GM19043 (cell line): ENCODE measurements at regions not wholly inside any gene's neighbourhood (a gene's known extent, or its start where the extent isn't known, plus 50 kb on each side); places are given as distances from the start of the nearest gene placed in this dataset.

Experiments
- ATAC-seq: cut with Tn5 transposase; IDR thresholded peaks from one replicate; pipeline ENCODE4 v1.9.1; 2021; ENCODE audit warnings: low read depth; ENCODE audit not compliant: unreplicated experiment

- no peak for ATAC-seq
These were observed 97.9 kb downstream of the ZNF280B start for GRCh38 chr22:22410677-22411076.

DNA sequence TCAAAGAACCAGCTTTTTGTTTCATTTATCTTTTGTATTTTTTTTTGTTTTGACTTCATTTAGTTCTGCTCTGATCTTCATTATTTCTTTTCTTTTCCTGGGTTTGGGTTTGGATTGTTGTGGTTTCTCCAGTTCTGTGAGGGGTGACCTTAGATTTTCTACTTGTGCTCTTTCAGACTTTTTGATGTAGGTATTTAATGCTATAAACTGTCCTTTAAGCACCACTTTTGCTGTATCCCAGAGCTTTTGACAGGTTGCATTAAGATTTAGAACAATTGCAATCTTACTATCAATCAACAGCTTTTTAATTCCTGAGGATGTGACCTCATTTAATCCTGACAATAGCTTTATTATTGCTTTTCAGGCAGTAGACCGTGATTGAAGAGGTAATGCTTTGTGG lies 94.3 kb downstream of the ZNF280B start:
- no peak for ATAC-seq

DNA sequence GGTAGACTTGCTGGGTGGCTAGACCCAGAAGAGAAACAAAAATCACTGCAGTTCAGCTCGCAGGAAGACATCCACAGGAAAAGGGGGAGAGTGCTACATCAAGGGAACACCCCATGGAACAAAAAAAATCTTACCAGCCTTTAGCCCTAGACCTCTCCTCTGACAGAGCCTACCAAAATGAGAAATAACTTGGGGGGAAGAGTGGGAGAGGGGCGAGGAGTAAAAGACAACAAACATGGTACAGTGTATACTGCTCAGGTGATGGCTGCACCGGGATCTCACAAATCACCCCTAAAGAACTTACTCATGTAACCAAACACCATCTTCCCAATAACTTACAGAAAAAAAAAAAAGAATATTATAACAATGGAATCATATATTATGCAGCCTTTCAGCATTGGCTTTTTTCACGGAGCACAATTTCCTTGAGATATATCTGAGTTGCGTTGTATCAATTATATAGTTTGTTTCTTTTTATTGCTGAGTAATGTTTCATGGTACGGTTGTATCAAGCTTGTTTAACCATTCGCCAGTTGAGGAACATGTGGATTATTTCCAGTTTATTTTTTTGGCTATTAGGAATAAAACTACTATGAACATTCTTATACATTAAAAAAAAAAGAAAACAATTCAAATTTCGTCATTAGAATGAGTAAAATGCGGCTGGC lies 90.9 kb downstream of the ZNF280B start:
- ATAC-seq = no peak

GRCh38 chr22:22418163-22418549 lies 90.4 kb downstream of the ZNF280B start:
- no peak for ATAC-seq

GRCh38 chr22:22418957-22419356 lies 89.6 kb downstream of the ZNF280B start:
- no peak for ATAC-seq

DNA sequence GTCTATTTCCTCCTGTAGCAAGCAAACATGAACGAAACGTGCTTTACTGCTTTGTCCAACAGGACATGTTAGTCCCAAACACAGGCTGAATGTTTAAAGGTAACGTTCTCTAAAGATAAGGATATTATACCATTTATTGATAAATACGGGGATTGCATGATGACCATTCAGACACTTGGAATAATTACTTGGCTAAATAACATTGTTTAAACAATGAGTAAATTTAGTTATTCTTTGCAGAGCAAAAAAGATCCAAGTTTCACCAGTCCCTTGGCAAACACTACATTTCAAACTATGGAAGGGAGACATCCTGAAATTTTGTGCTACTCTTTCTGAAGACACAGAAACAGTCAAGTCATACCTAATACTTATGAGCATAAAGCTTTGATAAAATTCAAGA lies 88.0 kb downstream of the ZNF280B start:
- no peak for ATAC-seq

DNA sequence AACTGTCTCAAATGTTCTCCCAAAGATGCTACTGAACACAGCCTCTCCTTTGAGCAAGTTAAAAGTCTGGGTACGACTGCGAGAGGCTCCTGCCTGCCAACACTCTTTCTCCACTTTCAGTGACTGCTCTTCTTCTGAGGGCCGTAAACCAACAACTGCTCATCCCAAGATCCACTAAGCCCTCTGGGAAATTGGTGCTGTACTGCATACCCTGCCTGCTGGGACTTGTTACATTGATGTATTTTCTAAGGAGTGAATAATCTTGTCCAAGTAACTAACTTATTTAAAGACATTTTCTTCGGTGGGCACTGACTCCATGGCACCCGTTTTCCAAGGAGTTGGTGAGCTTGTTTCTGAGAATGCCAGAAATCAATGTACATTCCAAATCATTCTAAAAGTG lies 87.2 kb downstream of the ZNF280B start:
- ATAC-seq = no peak

DNA sequence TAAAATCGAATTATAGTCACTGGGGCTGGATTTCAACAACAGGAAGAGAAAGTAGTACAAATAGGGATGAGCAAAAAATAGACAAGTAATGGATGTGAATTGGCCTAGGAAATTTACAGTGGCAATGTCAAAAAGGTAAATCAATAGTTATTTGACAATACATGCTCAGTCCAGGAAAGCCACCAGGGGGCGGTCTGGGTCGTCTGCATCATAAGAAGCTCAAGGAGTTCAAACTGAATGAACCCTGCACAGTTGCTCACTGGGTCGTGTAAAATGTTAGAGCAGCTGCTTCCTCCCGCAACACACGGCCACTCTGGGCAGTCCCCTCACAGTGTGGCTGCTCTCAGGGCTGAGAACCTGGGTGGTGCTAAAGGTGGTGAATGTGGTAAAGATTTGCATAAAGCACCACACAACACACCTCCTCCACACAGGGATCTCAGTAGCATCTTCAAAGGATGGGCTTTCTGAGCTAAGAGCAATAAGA lies 85.9 kb downstream of the ZNF280B start:
- ATAC-seq = peak; percentile 98

DNA sequence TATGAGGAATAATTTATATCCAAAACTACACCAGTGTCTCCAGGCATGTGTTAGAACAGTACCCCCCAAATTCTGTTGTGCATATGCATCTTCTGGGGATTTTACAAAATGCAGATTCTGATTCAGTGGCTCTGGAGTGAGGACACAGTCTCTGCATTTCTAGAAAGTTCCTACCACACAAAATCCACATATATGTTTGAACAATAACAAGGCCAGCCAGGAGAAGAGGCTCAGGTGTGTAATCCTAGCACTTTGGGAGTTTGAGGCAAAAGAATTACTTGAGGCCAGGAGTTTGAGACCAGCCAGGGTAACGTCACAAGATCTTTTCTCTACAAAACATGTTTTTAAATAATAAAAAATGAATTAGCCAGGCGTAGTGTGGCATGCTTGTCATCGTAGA lies 84.9 kb downstream of the ZNF280B start:
- ATAC-seq = no peak

DNA sequence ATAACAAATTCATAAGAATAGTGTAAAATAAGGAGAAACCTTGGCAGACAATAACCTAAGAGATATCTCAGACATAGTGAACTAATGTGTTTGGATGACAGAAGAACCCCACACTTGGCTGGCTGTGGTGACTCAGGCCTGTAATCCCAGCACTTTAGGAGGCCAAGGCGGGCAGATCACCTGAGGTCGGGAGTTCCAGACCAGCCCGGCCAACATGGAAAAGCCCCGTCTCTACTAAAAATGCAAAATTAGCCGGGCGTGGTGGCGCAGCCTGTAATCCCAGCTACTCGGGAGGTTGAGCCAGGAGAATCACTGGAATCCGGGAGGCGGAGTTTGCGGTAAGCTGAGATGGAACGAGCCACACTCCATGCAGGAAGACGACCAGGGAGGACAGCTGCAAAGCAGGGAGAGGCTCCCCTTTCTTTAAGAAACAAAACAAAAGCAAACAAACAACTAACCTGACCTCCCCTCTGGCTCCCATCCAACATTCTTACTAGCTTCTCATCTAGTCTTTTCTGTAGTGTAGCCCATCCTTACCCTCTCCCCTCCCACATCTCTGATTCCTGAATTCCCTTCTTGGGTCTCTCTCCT lies 84.2 kb downstream of the ZNF280B start:
- ATAC-seq = no peak

DNA sequence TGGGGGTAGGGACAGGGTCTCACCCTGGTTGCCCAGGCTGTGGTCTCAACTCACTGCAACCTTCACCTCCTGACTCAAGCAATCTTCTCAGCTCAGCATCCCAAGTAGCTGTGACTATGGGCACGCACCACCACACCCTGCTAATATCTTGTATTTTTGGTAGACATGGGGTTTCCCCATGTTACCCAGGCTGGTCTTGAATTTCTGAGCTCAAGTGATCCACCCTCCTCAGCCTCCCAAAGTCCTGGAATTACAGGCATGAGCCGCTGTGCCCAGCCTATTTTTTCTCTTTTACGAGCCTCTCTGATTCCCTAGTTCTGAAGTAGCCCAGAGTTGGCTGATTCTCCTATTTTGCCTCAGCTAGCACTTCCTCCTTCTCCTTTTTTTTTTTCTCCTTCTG lies 83.6 kb downstream of the ZNF280B start:
- ATAC-seq = no peak

- no peak for ATAC-seq
These were observed 83.2 kb downstream of the ZNF280B start for GRCh38 chr22:22425356-22425755.

- no peak for ATAC-seq
These were observed 82.5 kb downstream of the ZNF280B start for GRCh38 chr22:22425783-22426624.

DNA sequence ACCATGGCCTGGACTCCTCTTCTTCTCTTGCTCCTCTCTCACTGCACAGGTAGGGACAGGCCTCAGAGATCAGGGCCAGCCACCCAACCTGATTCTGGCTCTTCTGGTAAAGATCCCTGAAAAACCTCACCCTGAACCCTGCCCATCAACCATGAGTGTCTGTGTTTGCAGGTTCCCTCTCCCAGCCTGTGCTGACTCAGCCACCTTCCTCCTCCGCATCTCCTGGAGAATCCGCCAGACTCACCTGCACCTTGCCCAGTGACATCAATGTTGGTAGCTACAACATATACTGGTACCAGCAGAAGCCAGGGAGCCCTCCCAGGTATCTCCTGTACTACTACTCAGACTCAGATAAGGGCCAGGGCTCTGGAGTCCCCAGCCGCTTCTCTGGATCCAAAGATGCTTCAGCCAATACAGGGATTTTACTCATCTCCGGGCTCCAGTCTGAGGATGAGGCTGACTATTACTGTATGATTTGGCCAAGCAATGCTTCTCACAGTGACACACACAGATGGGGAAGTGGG lies 80.9 kb downstream of the ZNF280B start:
- no peak for ATAC-seq

- ATAC-seq = no peak
These were observed 80.1 kb downstream of the ZNF280B start for GRCh38 chr22:22428222-22429098.

GRCh38 chr22:22429369-22430108 lies 79.0 kb downstream of the ZNF280B start:
- no peak for ATAC-seq

DNA sequence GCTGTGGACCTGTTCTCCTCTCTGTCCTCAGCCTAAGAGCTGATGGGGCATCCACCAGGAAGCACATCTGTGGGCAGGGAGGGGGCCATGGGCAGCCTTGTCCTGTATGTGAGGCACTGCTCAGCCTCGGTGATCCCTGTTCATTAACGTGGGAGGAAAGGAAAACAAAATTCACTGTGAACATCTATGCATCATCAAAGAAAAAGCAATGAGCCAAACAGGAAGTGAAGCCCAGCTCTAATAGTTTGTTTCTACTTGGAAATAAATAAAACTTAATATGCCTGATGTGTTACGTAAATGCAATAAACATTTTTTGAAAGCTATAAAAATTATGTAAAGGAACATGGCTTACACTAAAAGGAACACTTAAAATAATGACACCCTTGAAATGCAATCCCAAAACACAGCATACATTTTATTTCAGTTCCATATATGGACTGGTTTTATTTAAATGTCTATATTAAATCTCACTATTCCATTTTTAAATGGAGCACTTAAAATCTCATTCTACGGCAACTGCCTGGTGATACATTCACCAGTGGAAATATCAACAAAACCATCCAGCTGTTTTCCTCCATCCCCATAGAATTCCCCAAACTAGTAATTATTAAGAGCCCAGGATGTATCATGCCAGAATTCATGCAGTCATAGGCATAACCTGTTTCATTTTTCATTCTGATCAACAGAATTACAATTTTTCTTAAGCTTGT lies 78.3 kb downstream of the ZNF280B start:
- ATAC-seq = no peak

DNA sequence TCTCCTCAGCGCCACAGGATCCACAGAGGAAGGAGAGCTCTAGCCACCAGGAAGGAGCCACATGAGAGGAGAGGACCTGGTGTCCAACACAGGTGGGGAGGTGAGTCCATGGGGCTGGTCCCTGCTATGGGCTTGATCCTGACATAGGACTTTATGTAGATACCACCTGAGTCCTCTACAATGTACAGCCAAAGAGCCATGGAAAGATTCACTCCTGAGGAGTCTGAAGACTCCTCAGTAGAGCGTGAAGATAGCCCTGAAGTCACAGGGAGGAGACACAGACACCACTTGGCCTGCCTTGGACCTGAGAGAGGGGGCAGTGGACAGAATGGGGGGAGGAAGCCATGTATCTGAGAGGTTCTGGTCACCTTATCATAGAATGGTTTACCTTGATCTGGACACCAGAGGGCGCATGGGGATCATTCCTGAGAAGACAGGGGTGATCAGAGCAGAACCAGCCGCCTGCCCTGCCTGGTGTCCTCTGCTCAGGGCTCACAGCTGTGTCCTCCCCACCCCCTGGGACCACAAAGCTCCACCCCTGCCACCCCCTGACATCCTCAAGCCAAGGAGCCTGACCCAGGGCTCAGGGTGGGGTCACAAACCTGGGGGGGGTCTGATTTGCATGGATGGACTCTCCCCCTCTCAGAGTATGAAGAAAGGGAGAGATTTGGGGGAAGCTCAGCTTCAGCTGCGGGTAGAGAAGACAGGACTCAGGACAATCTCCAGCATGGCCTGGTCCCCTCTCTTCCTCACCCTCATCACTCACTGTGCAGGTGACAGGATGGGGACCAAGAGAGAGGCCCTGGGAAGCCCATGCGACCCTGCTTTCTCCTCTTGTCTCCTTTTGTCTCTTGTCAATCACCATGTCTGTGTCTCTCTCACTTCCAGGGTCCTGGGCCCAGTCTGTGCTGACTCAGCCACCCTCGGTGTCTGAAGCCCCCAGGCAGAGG lies 77.0 kb downstream of the ZNF280B start:
- ATAC-seq = no peak
